ENCODE measurements at regions not wholly inside any gene's neighbourhood (a gene's known extent, or its start where the extent isn't known, plus 50 kb on each side); places are given as distances from the start of the nearest gene placed in this dataset.

DNA sequence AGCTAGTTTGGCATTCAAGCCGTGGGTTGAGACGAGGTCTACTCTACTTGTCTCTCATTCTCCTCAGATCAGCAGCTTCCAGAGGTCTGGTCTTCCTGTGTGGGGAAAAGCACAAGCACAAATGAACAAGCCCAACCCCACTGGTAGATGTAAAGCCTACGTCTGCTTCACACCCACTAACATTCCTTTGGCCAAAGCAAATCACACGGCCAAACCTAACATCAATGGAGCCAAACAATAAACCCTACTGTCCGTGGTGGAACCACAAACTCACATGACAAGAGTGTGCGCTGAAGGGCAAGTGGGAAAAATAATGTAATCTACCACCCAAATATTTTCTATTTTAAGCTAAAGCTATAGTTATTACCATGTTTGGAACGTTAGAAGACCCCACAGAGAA, 179.3 kb upstream of the MGAT5 start:
- TF ChIP-seq, protein P1, sequence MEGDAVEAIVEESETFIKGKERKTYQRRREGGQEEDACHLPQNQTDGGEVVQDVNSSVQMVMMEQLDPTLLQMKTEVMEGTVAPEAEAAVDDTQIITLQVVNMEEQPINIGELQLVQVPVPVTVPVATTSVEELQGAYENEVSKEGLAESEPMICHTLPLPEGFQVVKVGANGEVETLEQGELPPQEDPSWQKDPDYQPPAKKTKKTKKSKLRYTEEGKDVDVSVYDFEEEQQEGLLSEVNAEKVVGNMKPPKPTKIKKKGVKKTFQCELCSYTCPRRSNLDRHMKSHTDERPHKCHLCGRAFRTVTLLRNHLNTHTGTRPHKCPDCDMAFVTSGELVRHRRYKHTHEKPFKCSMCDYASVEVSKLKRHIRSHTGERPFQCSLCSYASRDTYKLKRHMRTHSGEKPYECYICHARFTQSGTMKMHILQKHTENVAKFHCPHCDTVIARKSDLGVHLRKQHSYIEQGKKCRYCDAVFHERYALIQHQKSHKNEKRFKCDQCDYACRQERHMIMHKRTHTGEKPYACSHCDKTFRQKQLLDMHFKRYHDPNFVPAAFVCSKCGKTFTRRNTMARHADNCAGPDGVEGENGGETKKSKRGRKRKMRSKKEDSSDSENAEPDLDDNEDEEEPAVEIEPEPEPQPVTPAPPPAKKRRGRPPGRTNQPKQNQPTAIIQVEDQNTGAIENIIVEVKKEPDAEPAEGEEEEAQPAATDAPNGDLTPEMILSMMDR (IDR thresholded peaks at IDR 0.05; ENCODE audit: control extremely low read depth, extremely low read depth, low read depth, missing control alignments) = no peak
- ChIA-PET POLR2A (no interaction called here), CTCF (interaction anchor here (1.2 to 2.8 kb wide), 3 partner anchors 11 to 20 kb away, joined by 4 to 7 read pairs (median 4); no protein-coding TSS in a partner anchor)
- DNase-seq (ENCODE audit: extremely low spot score) = no peak

DNA sequence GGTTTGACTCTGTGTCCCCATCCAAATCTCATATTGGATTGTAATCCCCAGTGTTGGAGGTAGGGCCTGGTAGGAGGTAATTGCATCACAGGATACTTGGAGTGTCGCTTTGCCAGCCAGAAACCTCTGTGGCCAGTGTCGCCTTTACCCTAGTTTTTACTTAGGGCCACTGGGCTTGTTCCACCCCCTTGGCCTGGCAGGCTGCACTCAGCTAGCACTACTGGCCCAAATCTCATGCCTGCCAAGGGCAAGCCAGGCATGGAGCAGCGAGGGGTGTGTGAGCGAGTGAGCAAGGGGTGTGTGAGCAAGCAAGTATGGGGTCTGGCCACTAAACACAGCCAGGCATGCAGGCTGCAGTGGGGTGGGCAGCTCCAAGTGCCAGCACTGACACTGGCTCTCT, 178.7 kb upstream of the MGAT5 start:
- no peak for DNase-seq (ENCODE audit: extremely low spot score)
- TF ChIP-seq, protein P1 (IDR thresholded peaks at IDR 0.05; ENCODE audit: control extremely low read depth, extremely low read depth, low read depth, missing control alignments) = no peak
- ChIA-PET CTCF (interaction anchor here (1.0 to 2.8 kb wide), 3 partner anchors 15 to 376 kb away, joined by 4 to 7 read pairs (median 4); no protein-coding TSS in a partner anchor), POLR2A (no interaction called here)

DNA sequence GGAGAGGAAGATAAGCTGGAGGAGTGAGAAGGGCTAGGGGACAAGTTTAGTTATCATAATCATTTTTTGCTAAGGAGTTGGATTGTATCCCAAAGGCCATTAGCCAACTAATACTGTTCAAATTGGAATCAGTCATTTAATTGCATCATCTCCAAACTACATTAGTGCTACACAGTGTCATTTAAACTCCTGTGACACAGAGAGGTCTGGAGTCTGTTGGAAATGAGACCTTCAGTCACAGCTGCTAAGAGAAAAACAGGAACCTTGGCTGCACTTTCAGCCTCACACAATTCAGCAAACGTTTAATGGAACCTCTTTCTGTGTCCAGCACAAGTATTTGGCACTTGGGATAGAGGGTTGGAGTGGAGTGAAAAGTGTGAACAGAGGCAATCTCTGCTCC, 175.5 kb upstream of the MGAT5 start:
- ChIA-PET CTCF (interaction anchor here (1.3 kb wide), 1 partner anchor 39 kb away, joined by 4 read pairs; no protein-coding TSS in a partner anchor), POLR2A (no interaction called here)
- DNase-seq (ENCODE audit: extremely low spot score) = no peak
- TF ChIP-seq, protein P1 (IDR thresholded peaks at IDR 0.05; ENCODE audit: control extremely low read depth, extremely low read depth, low read depth, missing control alignments) = no peak

DNA sequence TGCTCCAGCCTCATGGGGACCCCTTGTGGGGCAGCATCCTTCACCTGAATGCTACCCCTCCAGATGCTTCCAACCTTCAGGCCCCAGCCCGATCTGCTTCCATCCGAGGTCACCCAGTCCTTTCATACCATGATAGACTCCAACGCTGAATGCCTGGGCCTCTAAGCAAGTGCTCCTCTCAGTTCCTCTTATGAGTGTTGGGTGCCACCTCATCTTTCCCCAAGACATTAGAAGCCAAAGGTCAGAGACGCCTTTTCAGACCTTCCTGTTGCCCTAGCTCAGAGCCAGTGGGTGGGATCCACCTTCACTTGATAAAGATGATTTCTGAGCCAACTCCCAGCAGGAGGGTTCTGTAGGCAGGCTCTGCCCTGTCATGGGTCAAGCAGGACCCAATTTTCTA, 174.5 kb upstream of the MGAT5 start:
- ChIA-PET CTCF (interaction anchor here (1.3 to 1.4 kb wide), 4 partner anchors 10 to 333 kb away, joined by 3 to 5 read pairs (median 4); no protein-coding TSS in a partner anchor), POLR2A (no interaction called here)
- TF ChIP-seq, protein P1 (IDR thresholded peaks at IDR 0.05; ENCODE audit: control extremely low read depth, extremely low read depth, low read depth, missing control alignments) = no peak
- peak; percentile 57 for DNase-seq (ENCODE audit: extremely low spot score)

DNA sequence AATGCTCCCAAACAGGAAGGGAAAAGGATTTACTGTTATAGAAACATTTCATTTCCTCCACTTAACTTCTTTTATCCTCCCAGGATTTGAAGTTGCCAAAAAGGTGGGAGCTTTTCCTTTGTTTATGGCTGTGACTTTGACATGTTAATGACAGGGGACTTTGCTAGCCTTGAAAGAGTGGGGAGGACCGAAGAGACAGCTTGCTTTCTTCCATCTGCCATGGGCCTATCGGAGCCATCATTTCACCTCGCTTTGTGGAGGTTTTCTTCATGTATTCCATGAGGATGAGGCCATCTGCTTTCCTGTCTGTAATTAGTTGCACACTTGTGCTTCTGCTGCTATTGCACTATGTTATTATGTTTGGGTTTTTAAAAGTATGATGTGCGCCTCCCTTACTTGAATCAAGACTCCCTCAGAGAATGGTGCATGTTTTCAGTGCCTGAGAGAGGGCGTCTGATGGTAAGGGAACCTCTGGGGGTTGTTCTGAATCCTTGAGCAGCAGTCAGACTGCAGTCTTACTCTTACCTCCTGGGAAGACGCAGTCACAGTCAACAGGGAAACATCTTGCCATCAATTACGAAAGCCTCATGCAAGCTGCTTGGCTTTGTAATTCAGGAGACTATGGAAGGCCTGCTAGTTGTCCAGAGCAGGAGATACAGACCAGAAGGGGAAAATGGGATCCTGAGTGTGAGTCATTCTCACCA, 173.3 kb upstream of the MGAT5 start:
- TF ChIP-seq, protein P1 (IDR thresholded peaks at IDR 0.05; ENCODE audit: control extremely low read depth, extremely low read depth, low read depth, missing control alignments) = no peak
- DNase-seq (ENCODE audit: extremely low spot score) = no peak
- ChIA-PET CTCF (interaction anchor here (1.4 kb wide), 1 partner anchor 9 kb away, joined by 3 read pairs; no protein-coding TSS in a partner anchor), POLR2A (no interaction called here)

DNA sequence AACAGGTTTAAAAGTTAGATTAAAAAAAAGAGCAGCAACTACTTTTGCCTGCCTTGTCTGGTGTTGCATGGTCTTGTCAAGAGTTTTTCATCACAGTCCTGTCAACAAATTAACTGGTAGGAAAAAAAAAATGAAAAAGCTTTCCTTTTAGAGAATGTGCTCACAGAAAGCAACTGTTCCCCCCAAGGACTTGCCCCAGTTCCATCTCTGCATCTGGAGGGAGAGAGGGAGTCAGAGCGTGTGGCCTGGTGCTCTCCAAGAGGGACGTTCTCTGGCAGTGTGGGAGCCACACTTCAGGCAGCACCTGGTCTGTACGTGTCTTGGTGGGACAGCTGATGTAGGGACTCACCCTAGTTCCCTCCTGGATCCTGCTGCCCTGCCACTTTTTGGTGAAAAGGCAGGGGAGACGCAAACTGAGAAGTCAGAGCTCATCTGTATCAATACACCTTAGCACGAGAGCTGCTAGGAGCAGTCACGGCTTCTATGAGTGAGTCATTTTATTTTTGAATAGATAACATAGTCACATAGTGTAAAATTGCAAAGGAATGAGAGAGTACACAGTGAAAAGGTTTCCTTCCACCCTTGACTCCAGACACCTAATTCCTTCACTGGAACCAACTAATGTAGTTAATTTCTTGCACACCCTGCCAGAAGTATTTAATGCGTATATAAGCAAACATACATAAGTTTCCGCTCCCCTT, 172.5 kb upstream of the MGAT5 start:
- no peak for DNase-seq (ENCODE audit: extremely low spot score)
- TF ChIP-seq, protein P1 (IDR thresholded peaks at IDR 0.05; ENCODE audit: control extremely low read depth, extremely low read depth, low read depth, missing control alignments) = no peak
- ChIA-PET POLR2A (no interaction called here), CTCF (no interaction called here)

All from GM10248 (cell line).